DMS114 treated with DMSO at 0.1 percent for 48 hours (cell line): ENCODE measurements at regions not wholly inside any gene's neighbourhood (a gene's known extent, or its start where the extent isn't known, plus 50 kb on each side); places are given as distances from the start of the nearest gene placed in this dataset.
"Not testable (repeated sequence)": the region's sequence is repeated elsewhere in the genome, so short reads cannot be mapped to it uniquely, and the experiment has no call there.

Source experiments
- DNase-seq: peaks from one replicate; lab custom pipeline; 2025; ENCODE audit not compliant: unreplicated experiment; lab: John Stamatoyannopoulos, UW

- DNase-seq: no peak
These were observed 139.5 kb upstream of the SMYD2 start for GRCh38 chr1:214141486-214141885.

- no peak for DNase-seq
These were observed 137.7 kb upstream of the SMYD2 start for GRCh38 chr1:214143006-214143992.

GRCh38 chr1:214144521-214144920 is 136.4 kb upstream of the SMYD2 start:
- DNase-seq: not testable (repeated sequence)

- DNase-seq: no peak
These were observed 134.4 kb upstream of the SMYD2 start for GRCh38 chr1:214146523-214146922.

- no peak for DNase-seq
These were observed 126.2 kb upstream of the SMYD2 start for GRCh38 chr1:214154596-214155292.

- no peak for DNase-seq
These were observed 124.9 kb upstream of the SMYD2 start for GRCh38 chr1:214155987-214156625.

GRCh38 chr1:214164173-214164572 is 116.8 kb upstream of the SMYD2 start:
- no peak for DNase-seq

- DNase-seq: no peak
These were observed 115.0 kb upstream of the SMYD2 start for GRCh38 chr1:214165850-214166374.

GRCh38 chr1:214174508-214175199 is 106.3 kb upstream of the SMYD2 start:
- DNase-seq: no peak

GRCh38 chr1:214178102-214178501 is 102.9 kb upstream of the SMYD2 start:
- DNase-seq: no peak

GRCh38 chr1:214184992-214185391 is 96.0 kb upstream of the SMYD2 start:
- DNase-seq: no peak

- no peak for DNase-seq
These were observed 94.7 kb upstream of the SMYD2 start for GRCh38 chr1:214186103-214186824.

GRCh38 chr1:214187121-214187900 is 93.6 kb upstream of the SMYD2 start:
- peak; percentile 11 for DNase-seq

GRCh38 chr1:214187933-214188332 is 93.0 kb upstream of the SMYD2 start:
- no peak for DNase-seq

GRCh38 chr1:214188835-214189234 is 92.1 kb upstream of the SMYD2 start:
- no peak for DNase-seq

- DNase-seq: no peak
These were observed 87.9 kb upstream of the SMYD2 start for GRCh38 chr1:214192825-214193643.

- no peak for DNase-seq
These were observed 87.3 kb upstream of the SMYD2 start for GRCh38 chr1:214193691-214194090.

GRCh38 chr1:214198571-214198970 is 82.4 kb upstream of the SMYD2 start:
- DNase-seq: no peak
